ENCODE measurements at regions not wholly inside any gene's neighbourhood (a gene's known extent, or its start where the extent isn't known, plus 50 kb on each side); places are given as distances from the start of the nearest gene placed in this dataset.

DNA sequence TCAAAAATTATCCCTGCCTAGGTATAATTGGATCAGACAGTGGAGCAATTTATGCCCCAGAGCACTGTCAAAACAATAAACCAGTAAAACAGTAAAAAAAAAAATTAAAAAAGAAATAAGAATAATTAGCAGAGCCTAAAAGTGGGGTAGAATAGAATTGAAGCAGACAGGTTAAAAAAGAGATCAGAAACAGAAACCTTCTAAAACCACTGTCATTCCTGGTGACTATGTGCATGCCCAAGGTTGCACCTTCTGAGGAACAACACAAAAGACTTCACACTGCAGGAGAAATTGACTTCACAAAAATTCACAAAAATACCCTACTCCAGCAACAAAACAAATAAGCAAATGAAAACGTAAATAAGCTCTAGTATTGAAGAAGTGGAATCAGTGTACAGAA, 168.6 kb downstream of the SPANXA1 start:
- H3K4me3 ChIP-seq (ENCODE audit: low read depth, low read length) = no peak overlapping the region
- TF ChIP-seq, protein P1, sequence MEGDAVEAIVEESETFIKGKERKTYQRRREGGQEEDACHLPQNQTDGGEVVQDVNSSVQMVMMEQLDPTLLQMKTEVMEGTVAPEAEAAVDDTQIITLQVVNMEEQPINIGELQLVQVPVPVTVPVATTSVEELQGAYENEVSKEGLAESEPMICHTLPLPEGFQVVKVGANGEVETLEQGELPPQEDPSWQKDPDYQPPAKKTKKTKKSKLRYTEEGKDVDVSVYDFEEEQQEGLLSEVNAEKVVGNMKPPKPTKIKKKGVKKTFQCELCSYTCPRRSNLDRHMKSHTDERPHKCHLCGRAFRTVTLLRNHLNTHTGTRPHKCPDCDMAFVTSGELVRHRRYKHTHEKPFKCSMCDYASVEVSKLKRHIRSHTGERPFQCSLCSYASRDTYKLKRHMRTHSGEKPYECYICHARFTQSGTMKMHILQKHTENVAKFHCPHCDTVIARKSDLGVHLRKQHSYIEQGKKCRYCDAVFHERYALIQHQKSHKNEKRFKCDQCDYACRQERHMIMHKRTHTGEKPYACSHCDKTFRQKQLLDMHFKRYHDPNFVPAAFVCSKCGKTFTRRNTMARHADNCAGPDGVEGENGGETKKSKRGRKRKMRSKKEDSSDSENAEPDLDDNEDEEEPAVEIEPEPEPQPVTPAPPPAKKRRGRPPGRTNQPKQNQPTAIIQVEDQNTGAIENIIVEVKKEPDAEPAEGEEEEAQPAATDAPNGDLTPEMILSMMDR (IDR thresholded peaks at IDR 0.05; ENCODE audit: borderline replicate concordance, insufficient read depth, low read depth, low read length) = no peak

DNA sequence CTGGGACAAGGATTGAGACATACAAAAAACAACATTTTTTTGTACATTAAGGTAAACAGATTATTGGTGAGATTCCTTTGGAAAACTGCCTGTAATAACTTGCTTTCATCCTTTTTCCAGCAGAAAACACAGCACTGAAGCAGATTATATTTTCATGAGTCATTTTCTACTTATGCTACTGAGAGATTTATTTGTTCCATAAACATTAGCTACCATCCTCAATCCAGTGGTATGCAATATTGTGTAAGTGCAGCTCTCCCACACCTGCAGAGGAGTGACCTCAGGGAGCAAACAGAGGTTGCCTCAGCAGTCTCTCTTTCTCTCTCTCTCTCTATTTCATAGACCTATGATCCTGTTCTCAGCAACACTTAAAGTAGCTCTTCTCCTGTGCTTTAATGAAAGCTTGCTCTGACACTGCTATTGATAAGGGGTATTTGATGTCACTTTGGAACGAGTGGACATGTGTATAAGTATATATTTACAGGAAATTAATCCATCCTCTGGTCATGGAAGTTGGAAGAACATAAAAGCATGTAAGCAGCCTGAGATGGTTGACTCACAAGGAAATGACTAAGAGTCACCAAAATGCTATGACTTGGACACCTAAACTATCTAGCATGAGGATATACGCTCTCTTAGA, 163.7 kb upstream of the SPANXC start:
- H3K4me3 ChIP-seq (ENCODE audit: low read depth, low read length) = no peak overlapping the region

DNA sequence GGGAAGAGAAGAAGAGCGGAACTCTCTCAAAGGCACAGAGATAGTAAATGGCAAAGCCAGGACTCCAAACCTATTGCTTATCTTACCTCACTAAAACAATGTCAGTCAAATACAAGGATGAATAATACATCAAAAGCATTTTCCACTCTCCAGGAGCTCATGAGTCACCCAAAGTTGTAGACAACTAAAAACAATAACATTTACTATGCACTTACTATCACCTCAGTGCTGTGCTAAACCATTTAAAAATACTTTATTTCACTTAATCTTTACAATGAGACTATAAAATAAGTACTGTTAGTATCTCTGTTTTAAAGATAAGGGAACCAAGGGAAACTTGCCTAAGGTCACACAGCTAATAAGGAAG, 163.2 kb upstream of the SPANXC start:
- TF ChIP-seq, protein P1 (IDR thresholded peaks at IDR 0.05; ENCODE audit: borderline replicate concordance, insufficient read depth, low read depth, low read length) = no peak
- H3K4me3 ChIP-seq (ENCODE audit: low read depth, low read length) = no peak overlapping the region

More for the DNA sequence above, 163.7 kb upstream of the SPANXC start:
- TF ChIP-seq, protein P1 (IDR thresholded peaks at IDR 0.05; ENCODE audit: borderline replicate concordance, insufficient read depth, low read depth, low read length) = no peak

DNA sequence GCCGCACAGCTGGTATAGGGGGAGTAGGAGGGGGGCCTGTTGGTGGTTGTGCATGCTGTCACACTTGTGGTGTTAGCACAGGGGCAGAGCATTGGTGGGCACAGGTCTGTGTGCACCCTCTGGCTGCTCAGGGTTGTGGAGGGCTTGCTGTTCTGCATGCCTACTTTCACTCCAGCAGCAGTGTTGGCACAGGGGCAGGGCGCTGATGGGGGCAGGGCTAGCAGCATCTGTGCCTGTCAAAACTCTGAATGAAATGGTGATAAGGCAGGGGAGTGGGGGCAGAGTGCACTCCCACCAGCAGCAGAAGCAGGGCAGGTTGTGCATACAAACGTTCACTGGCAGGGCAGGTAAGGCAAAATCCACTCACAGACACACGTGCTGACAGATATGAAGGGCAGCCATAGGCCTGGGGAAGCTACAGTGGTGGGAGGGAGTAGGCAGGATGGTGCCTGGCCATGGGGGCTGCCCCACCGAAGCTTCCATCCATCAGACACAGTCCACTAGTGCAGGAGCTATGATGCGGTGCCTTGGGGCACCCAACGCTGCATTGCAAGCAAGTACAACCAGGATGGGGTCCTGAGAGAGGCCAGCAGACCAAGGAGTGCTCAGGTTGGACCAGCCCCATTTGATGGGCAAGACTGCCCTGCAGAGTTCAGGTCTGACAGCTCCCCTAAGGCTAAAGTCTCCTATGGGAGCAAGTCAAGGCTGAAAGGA, 160.7 kb upstream of the SPANXC start:
- TF ChIP-seq, protein P1 (IDR thresholded peaks at IDR 0.05; ENCODE audit: borderline replicate concordance, insufficient read depth, low read depth, low read length) = no peak
- H3K4me3 ChIP-seq (ENCODE audit: low read depth, low read length) = no peak overlapping the region

DNA sequence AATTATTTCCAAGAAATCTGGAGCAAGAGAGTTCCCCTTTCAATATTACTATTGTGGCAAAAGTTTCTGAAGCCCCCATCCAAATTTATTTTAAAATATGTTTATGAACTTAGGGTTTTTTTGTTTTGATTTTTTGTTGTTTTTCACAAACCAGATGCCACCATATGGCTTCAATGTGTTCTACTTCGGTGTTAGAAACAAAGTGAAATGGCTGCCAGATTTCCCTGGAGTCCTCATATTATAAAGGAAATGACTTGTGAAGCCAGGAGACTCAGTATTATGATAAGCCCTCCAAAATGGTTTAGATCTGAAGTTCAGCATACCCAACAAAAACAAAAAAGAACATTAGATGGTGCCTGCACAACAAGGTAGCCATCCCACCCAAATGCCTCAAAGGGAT, 154.2 kb upstream of the SPANXC start:
- H3K4me3 ChIP-seq (ENCODE audit: low read depth, low read length) = no peak overlapping the region
- TF ChIP-seq, protein P1 (IDR thresholded peaks at IDR 0.05; ENCODE audit: borderline replicate concordance, insufficient read depth, low read depth, low read length) = no peak

DNA sequence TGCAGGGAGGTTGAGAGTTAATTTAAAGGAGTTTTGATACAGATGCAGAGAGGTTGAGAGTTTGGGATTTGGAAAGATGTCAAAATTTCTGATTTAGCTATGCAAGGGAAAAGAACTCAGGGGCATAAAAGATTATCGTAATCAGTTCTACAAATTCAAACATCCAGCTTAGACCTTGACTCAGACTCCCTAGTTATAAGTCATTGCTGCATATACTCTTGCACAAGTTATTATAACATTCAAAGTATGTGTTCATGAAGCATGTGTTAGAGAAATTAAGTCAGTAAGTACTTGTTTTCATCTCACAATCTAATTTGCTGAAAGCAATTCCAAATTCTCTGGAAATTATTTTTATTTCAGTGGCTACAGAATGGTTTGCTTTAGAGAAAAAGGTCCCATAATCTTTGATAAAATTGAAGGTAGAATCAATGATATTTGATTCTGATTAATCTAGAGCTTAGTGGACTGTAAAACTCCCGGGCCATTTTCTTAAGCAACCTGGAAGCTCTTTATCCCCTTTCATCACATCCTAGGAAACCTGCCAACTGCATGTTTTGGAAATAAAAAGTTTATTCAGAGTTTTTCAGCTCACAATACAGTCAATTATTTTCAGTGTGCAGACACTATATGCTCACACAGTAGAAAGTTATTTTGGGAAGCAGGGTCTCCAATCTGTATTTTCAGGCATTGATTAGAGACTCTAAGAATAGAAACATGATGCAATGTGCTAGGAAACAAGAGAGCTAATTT, 132.9 kb upstream of the SPANXC start:
- TF ChIP-seq, protein P1 (IDR thresholded peaks at IDR 0.05; ENCODE audit: borderline replicate concordance, insufficient read depth, low read depth, low read length) = no peak

More for the DNA sequence above, 132.9 kb upstream of the SPANXC start:
- H3K4me3 ChIP-seq (ENCODE audit: low read depth, low read length) = no peak overlapping the region

Data from GM12875 (cell line).